ENCODE measurements at regions not wholly inside any gene's neighbourhood (a gene's known extent, or its start where the extent isn't known, plus 50 kb on each side); places are given as distances from the start of the nearest gene placed in this dataset.
"Not testable (repeated sequence)": the region's sequence is repeated elsewhere in the genome, so short reads cannot be mapped to it uniquely, and the experiment has no call there.

GRCh38 chr2:15753233-15753798 is 161.6 kb downstream of the DDX1 start:
- no peak for DNase-seq (ENCODE audit: low spot score)

- DNase-seq (ENCODE audit: low spot score) = no peak
These were observed 162.4 kb downstream of the DDX1 start for GRCh38 chr2:15753811-15754702.

- no peak for DNase-seq (ENCODE audit: low spot score)
These were observed 163.0 kb downstream of the DDX1 start for GRCh38 chr2:15754703-15755099.

GRCh38 chr2:15755528-15755927 is 163.9 kb downstream of the DDX1 start:
- DNase-seq (ENCODE audit: low spot score) = no peak

GRCh38 chr2:15756011-15756550 is 164.4 kb downstream of the DDX1 start:
- DNase-seq (ENCODE audit: low spot score) = no peak

- DNase-seq (ENCODE audit: low spot score) = no peak
These were observed 165.5 kb downstream of the DDX1 start for GRCh38 chr2:15756882-15757819.

GRCh38 chr2:15757820-15758586 is 166.3 kb downstream of the DDX1 start:
- no peak for DNase-seq (ENCODE audit: low spot score)

GRCh38 chr2:15758848-15759247 is 167.2 kb downstream of the DDX1 start:
- DNase-seq (ENCODE audit: low spot score) = no peak

- DNase-seq (ENCODE audit: low spot score) = no peak
These were observed 167.7 kb downstream of the DDX1 start for GRCh38 chr2:15759385-15759784.

- DNase-seq (ENCODE audit: low spot score) = not testable (repeated sequence)
These were observed 168.1 kb downstream of the DDX1 start for GRCh38 chr2:15759791-15760190.

GRCh38 chr2:15760232-15760910 is 168.7 kb downstream of the DDX1 start:
- DNase-seq (ENCODE audit: low spot score) = no peak

GRCh38 chr2:15761056-15761455 is 169.4 kb downstream of the DDX1 start:
- DNase-seq (ENCODE audit: low spot score) = no peak

- DNase-seq (ENCODE audit: low spot score) = no peak
These were observed 170.2 kb downstream of the DDX1 start for GRCh38 chr2:15761910-15762309.

GRCh38 chr2:15762449-15762848 is 170.8 kb downstream of the DDX1 start:
- no peak for DNase-seq (ENCODE audit: low spot score)

GRCh38 chr2:15763106-15763821 is 171.6 kb downstream of the DDX1 start:
- DNase-seq (ENCODE audit: low spot score) = no peak

- no peak for DNase-seq (ENCODE audit: low spot score)
These were observed 172.4 kb downstream of the DDX1 start for GRCh38 chr2:15763822-15764682.

GRCh38 chr2:15764683-15765011 is 173.0 kb downstream of the DDX1 start:
- DNase-seq (ENCODE audit: low spot score) = no peak

- DNase-seq (ENCODE audit: low spot score) = no peak
These were observed 173.5 kb downstream of the DDX1 start for GRCh38 chr2:15765211-15765610.

- DNase-seq (ENCODE audit: low spot score) = no peak
These were observed 174.1 kb downstream of the DDX1 start for GRCh38 chr2:15765686-15766302.
